ENCODE measurements at regions not wholly inside any gene's neighbourhood (a gene's known extent, or its start where the extent isn't known, plus 50 kb on each side); places are given as distances from the start of the nearest gene placed in this dataset.

GRCh38 chr13:78376033-78376432 is 227.3 kb downstream of the POU4F1 start:
- dilution Hi-C loops (cut with MboI; ENCODE audit: extremely low pct_ligation_motif_present, low sequenced_read_pairs) = no loop called here

More at GRCh38 chr13:78376033-78376432, 227.3 kb downstream of the POU4F1 start:
- Histone ChIP-seq H3K9me1 (replicated peaks; ENCODE audit: control insufficient read depth, extremely low read depth, insufficient read depth, low read length) (no peaks in the 10 kb centered on the region), H3K79me2 (ENCODE audit: control insufficient read depth, insufficient read depth, low read length) (no peaks in the 10 kb centered on the region), H3K36me3 (ENCODE audit: control insufficient read depth in 2 of 2, extremely low read depth in 1 of 2, insufficient read depth in 2 of 2, low read length in 2 of 2) (no peaks in the 10 kb centered on the region), H3K9ac (replicated peaks; ENCODE audit: extremely low read depth, insufficient read depth, low read length) (no peak overlapping the region), H2AFZ (ENCODE audit: low read depth, low read length) (no peak overlapping the region), H3K27ac (ENCODE audit: insufficient read depth, low read depth, low read length) (no peak overlapping the region), H3K4me2 (ENCODE audit: insufficient read depth, low read length) (no peak overlapping the region), H4K20me1 (replicated peaks; ENCODE audit: control insufficient read depth, extremely low read depth, insufficient read depth, low read length) (no peaks in the 10 kb centered on the region), H3K27me3 (ENCODE audit: control insufficient read depth in 2 of 2, insufficient read depth in 2 of 2, low read length in 2 of 2) (no peaks in the 10 kb centered on the region), H3K9me3 (replicated peaks; ENCODE audit: control insufficient read depth, insufficient read depth, low read length) (no peaks in the 10 kb centered on the region), H3K4me3 (replicated peaks in 1 of 3; ENCODE audit: insufficient read depth in 1 of 3, low read depth in 1 of 3, low read length in 3 of 3) (no peak overlapping the region), H3K4me1 (ENCODE audit: control insufficient read depth, extremely low read depth, insufficient read depth, low read length) (no peaks in the 10 kb centered on the region)
- ChIA-PET POLR2A (no interaction called here), CTCF (interaction anchor here (0.9 kb wide), 1 partner anchor 9 kb away, joined by 3 read pairs; no protein-coding TSS in a partner anchor)
- DNase-seq (ENCODE audit: low read depth, low spot score) (no peak), FAIRE-seq (no peak)
- TF ChIP-seq MYC (IDR thresholded peaks at IDR 0.05; ENCODE audit: low read depth, low read length) = no peak
- no peak for TF ChIP-seq POLR2AphosphoS5 (IDR thresholded peaks at IDR 0.05; ENCODE audit: insufficient read depth, low read depth, low read length)
- no peak for TF ChIP-seq MAX (IDR thresholded peaks at IDR 0.05; ENCODE audit: insufficient read depth, insufficient read length)
- TF ChIP-seq EZH2 (IDR thresholded peaks at IDR 0.05; ENCODE audit: borderline replicate concordance, low read depth, low read length, severe bottlenecking) = no peak
- no peak for TF ChIP-seq GATA2 (IDR thresholded peaks at IDR 0.05; ENCODE audit: insufficient read depth, insufficient read length, low read depth, low read length)
- TF ChIP-seq FOS (IDR thresholded peaks at IDR 0.05; ENCODE audit: borderline replicate concordance, insufficient read depth, low read length) = no peak
- TF ChIP-seq CTCF (IDR thresholded peaks at IDR 0.05; ENCODE audit: extremely low read depth in 1 of 2, insufficient read depth in 1 of 2, low read depth in 1 of 2, low read length in 2 of 2) = no peak
- TF ChIP-seq POLR2A (IDR thresholded peaks at IDR 0.05; ENCODE audit: low read depth, low read length) = no peak
- TF ChIP-seq JUN (IDR thresholded peaks at IDR 0.05; ENCODE audit: borderline replicate concordance, insufficient read depth, insufficient read length, low read depth) = no peak
- intact Hi-C loops (cut with micrococcal nuclease) = no loop called here
- no TSS peak for BruUV-seq (replicated peaks)
